Fibroblast of lung (primary cell): ENCODE measurements at regions not wholly inside any gene's neighbourhood (a gene's known extent, or its start where the extent isn't known, plus 50 kb on each side); places are given as distances from the start of the nearest gene placed in this dataset.

Source experiments
- CTCF ChIP-seq, 2 donors: IDR thresholded peaks in 1 of 2; conservative IDR thresholded peaks in 1 of 2; 1 replicate in 1 of 2; 2 replicates in 1 of 2; pipeline ENCODE4 v1.5.1; 2011 to 2012; ENCODE audit warnings: low read length in 2 of 2, control low read depth in 1 of 2, inconsistent platforms in 1 of 2, low read depth in 1 of 2, mild to moderate bottlenecking in 1 of 2
- EZH2 ChIP-seq: IDR thresholded peaks from 2 replicates; pipeline ENCODE4 v1.5.1; 2012; ENCODE audit warnings: low read length, control low read depth, mild to moderate bottlenecking; ENCODE audit errors: missing control alignments

- TF ChIP-seq CTCF (conservative IDR thresholded peaks at IDR 0.05 in 1 of 2, IDR thresholded peaks at IDR 0.05 in 1 of 2; ENCODE audit: low read depth in 1 of 2, low read length in 2 of 2) (no peak), EZH2 (no peak)
Measured at GRCh38 chr6:139650941-139651340, 276.5 kb upstream of the CITED2 start.
